Panc1 (cell line): ENCODE measurements at regions not wholly inside any gene's neighbourhood (a gene's known extent, or its start where the extent isn't known, plus 50 kb on each side); places are given as distances from the start of the nearest gene placed in this dataset.

Experiments
- POLR2AphosphoS5 ChIP-seq: IDR thresholded peaks from 2 replicates; pipeline ENCODE4 v1.6.1; 2012; ENCODE audit warnings: mild to moderate bottlenecking, low read depth, low read length, moderate library complexity
- SIN3A ChIP-seq: IDR thresholded peaks from 2 replicates; pipeline ENCODE4 v1.6.1; 2012; ENCODE audit warnings: low read depth, mild to moderate bottlenecking, low read length, moderate library complexity, borderline replicate concordance; ENCODE audit not compliant: insufficient read depth
- TF ChIP-seq, protein P1 (sequence below): fragments of 450-650 bp; IDR thresholded peaks from 2 replicates; pipeline ENCODE4 v1.5.1; 2017; ENCODE audit warnings: mild to moderate bottlenecking

GRCh38 chr5:39476843-39477220 lies 52.1 kb upstream of the DAB2 start:
- no peak for TF ChIP-seq SIN3A
- TF ChIP-seq, protein P1, sequence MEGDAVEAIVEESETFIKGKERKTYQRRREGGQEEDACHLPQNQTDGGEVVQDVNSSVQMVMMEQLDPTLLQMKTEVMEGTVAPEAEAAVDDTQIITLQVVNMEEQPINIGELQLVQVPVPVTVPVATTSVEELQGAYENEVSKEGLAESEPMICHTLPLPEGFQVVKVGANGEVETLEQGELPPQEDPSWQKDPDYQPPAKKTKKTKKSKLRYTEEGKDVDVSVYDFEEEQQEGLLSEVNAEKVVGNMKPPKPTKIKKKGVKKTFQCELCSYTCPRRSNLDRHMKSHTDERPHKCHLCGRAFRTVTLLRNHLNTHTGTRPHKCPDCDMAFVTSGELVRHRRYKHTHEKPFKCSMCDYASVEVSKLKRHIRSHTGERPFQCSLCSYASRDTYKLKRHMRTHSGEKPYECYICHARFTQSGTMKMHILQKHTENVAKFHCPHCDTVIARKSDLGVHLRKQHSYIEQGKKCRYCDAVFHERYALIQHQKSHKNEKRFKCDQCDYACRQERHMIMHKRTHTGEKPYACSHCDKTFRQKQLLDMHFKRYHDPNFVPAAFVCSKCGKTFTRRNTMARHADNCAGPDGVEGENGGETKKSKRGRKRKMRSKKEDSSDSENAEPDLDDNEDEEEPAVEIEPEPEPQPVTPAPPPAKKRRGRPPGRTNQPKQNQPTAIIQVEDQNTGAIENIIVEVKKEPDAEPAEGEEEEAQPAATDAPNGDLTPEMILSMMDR, result no peak
- no peak for TF ChIP-seq POLR2AphosphoS5
